H1 (cell line): ENCODE measurements at regions not wholly inside any gene's neighbourhood (a gene's known extent, or its start where the extent isn't known, plus 50 kb on each side); places are given as distances from the start of the nearest gene placed in this dataset.

Experiments
- CTCF ChIA-PET: fragments of 300-600 bp; sonication (Branson Sonifier 250); formaldehyde crosslinking; loops from one replicate; lab custom pipeline; 2021; ENCODE audit not compliant: partially characterized antibody; lab: Charles Lee
- POLR2A ChIA-PET: fragments of 300-600 bp; sonication (Branson Sonifier 250); formaldehyde crosslinking; loops from one replicate; lab custom pipeline; 2021; ENCODE audit warnings: inconsistent platforms; ENCODE audit not compliant: partially characterized antibody; lab: Charles Lee
- DNase-seq, 2 experiments: peaks; one replicate each; pipeline versions ENCODE4 v3.0.0 to v3.0.0-alpha.2; 2010 to 2022; ENCODE audit warnings: low spot score in 2 of 2, low read depth in 1 of 2, mixed read lengths in 1 of 2
- FAIRE-seq: peaks from 2 replicates; lab custom pipeline; 2011; peaks lifted over from hg19 to GRCh38; lab: Jason Lieb, UNC
- H2AFZ ChIP-seq: 2 replicates; pipeline ENCODE4 v1.8.1; 2012; ENCODE audit warnings: low read length, inconsistent platforms
- H2AK5ac ChIP-seq: 2 replicates; pipeline ENCODE4 v1.6.1; 2013; ENCODE audit warnings: low read depth, low read length
- H2BK120ac ChIP-seq: replicated peaks from 2 replicates; pipeline ENCODE3; 2013; ENCODE audit warnings: low read depth, low read length, inconsistent platforms
- H2BK12ac ChIP-seq: 2 replicates; pipeline ENCODE4 v1.6.1; 2013; ENCODE audit warnings: low read depth, low read length
- H2BK15ac ChIP-seq: 2 replicates; pipeline ENCODE4 v1.6.1; 2013; ENCODE audit warnings: low read length
- H2BK20ac ChIP-seq: 2 replicates; pipeline ENCODE4 v1.6.1; 2013; ENCODE audit warnings: low read length
- H2BK5ac ChIP-seq: 2 replicates; pipeline ENCODE4 v1.6.1; 2013; ENCODE audit warnings: low read depth, low read length
- H3K14ac ChIP-seq: 2 replicates; pipeline ENCODE4 v1.6.1; 2013; ENCODE audit warnings: inconsistent platforms; ENCODE audit not compliant: insufficient read length
- H3K18ac ChIP-seq: 2 replicates; pipeline ENCODE4 v1.6.1; 2013; ENCODE audit warnings: low read length; ENCODE audit errors: extremely low read depth
- H3K23ac ChIP-seq: 2 replicates; pipeline ENCODE4 v1.6.1; 2013; ENCODE audit warnings: inconsistent platforms; ENCODE audit not compliant: insufficient read length
- H3K23me2 ChIP-seq: 2 replicates; pipeline ENCODE4 v1.6.1; 2013; ENCODE audit warnings: low read depth, low read length
- H3K27ac ChIP-seq: 2 replicates; pipeline ENCODE4 v1.6.1; 2011; ENCODE audit warnings: low read depth, low read length, inconsistent platforms
- H3K27me3 ChIP-seq, 4 experiments: replicated peaks in 1 of 4; 1 replicate in 1 of 4; 2 replicates in 3 of 4; pipeline versions ENCODE4 v1.6.1 to v1.8.1; 2011 to 2013; ENCODE audit warnings: low read length in 3 of 4, mild to moderate bottlenecking in 3 of 4, inconsistent platforms in 2 of 4, mixed read lengths in 2 of 4, moderate library complexity in 1 of 4; ENCODE audit not compliant: control insufficient read depth in 3 of 4, insufficient read depth in 3 of 4; ENCODE audit errors: extremely low read depth in 1 of 4
- H3K36me3 ChIP-seq, 4 experiments: 2 replicates each; pipeline versions ENCODE4 v1.6.1 to v1.8.1; 2011 to 2013; ENCODE audit warnings: mild to moderate bottlenecking in 4 of 4, low read length in 3 of 4, moderate library complexity in 2 of 4, control low read depth in 1 of 4, inconsistent platforms in 1 of 4; ENCODE audit not compliant: insufficient read depth in 4 of 4, control insufficient read depth in 2 of 4
- H3K4ac ChIP-seq: replicated peaks from 2 replicates; pipeline ENCODE3; 2013; ENCODE audit warnings: low read length, low read depth, mixed read lengths, inconsistent platforms; ENCODE audit not compliant: insufficient read length
- H3K4me1 ChIP-seq, 4 experiments: replicated peaks in 1 of 4; 1 replicate in 1 of 4; 2 replicates in 3 of 4; pipeline versions ENCODE4 v1.6.1 to v1.8.1; 2011 to 2013; ENCODE audit warnings: low read length in 3 of 4, inconsistent platforms in 2 of 4, mixed read lengths in 1 of 4; ENCODE audit not compliant: insufficient read depth in 4 of 4, control insufficient read depth in 3 of 4
- H3K4me2 ChIP-seq, 2 experiments: 2 replicates each; pipeline versions ENCODE4 v1.6.1 to v1.8.1; 2011 to 2013; ENCODE audit warnings: low read depth in 2 of 2, low read length in 2 of 2, control low read depth in 1 of 2, inconsistent platforms in 1 of 2, mild to moderate bottlenecking in 1 of 2; ENCODE audit not compliant: insufficient read depth in 1 of 2
- H3K4me3 ChIP-seq, 4 experiments: fragments of 200-600, 300-600 bp in 1 of 4; sonication (generic), shearing (Covaris generic), sonication (Bioruptor Twin) in 1 of 4; 2 replicates each; pipeline versions ENCODE4 v1.5.1 to v1.8.1; 2011 to 2016; ENCODE audit warnings: low read length in 4 of 4, low read depth in 3 of 4, control low read depth in 2 of 4, inconsistent platforms in 2 of 4, mild to moderate bottlenecking in 2 of 4, mixed read lengths in 1 of 4, moderate library complexity in 1 of 4; ENCODE audit not compliant: insufficient read depth in 2 of 4; ENCODE audit errors: extremely low read depth in 1 of 4
- H3K56ac ChIP-seq: replicated peaks from 2 replicates; pipeline ENCODE3; 2013; ENCODE audit warnings: low read depth, mild to moderate bottlenecking, mixed read lengths, low read length, inconsistent platforms; ENCODE audit not compliant: insufficient read length
- H3K79me1 ChIP-seq: 2 replicates; pipeline ENCODE4 v1.6.1; 2013; ENCODE audit warnings: low read depth, low read length, control low read depth
- H3K79me2 ChIP-seq, 2 experiments: 2 replicates each; pipeline versions ENCODE4 v1.6.1 to v1.8.1; 2012 to 2013; ENCODE audit warnings: low read length in 2 of 2, mild to moderate bottlenecking in 2 of 2, inconsistent platforms in 1 of 2; ENCODE audit not compliant: insufficient read depth in 2 of 2, control insufficient read depth in 1 of 2
- H3K9ac ChIP-seq, 4 experiments: replicated peaks in 1 of 4; 1 replicate in 1 of 4; 2 replicates in 3 of 4; pipeline versions ENCODE4 v1.6.1 to v1.8.1; 2011 to 2013; ENCODE audit warnings: low read depth in 3 of 4, low read length in 3 of 4, control low read depth in 2 of 4, mild to moderate bottlenecking in 2 of 4, moderate library complexity in 2 of 4, inconsistent platforms in 1 of 4; ENCODE audit errors: extremely low read depth in 1 of 4
- H3K9me3 ChIP-seq, 2 experiments: 2 replicates each; pipeline versions ENCODE4 v1.6.1 to v1.8.1; 2012 to 2013; ENCODE audit warnings: mild to moderate bottlenecking in 2 of 2, moderate library complexity in 2 of 2, control low read depth in 1 of 2, inconsistent platforms in 1 of 2, low read depth in 1 of 2, low read length in 1 of 2, mixed read lengths in 1 of 2; ENCODE audit not compliant: insufficient read depth in 2 of 2
- H4K20me1 ChIP-seq, 2 experiments: replicated peaks in 1 of 2; 2 replicates each; pipeline versions ENCODE3 to v1.8.1; 2011 to 2013; ENCODE audit warnings: inconsistent platforms in 2 of 2, low read length in 2 of 2, mild to moderate bottlenecking in 1 of 2; ENCODE audit not compliant: insufficient read depth in 2 of 2, control insufficient read depth in 1 of 2
- H4K5ac ChIP-seq: 2 replicates; pipeline ENCODE4 v1.6.1; 2013; ENCODE audit warnings: low read length, low read depth, mixed read lengths, inconsistent platforms; ENCODE audit not compliant: insufficient read length
- H4K8ac ChIP-seq: 2 replicates; pipeline ENCODE4 v1.8.0; 2013; ENCODE audit warnings: mild to moderate bottlenecking, moderate library complexity, low read length, inconsistent platforms; ENCODE audit not compliant: insufficient read depth; ENCODE audit errors: extremely low read depth
- H4K91ac ChIP-seq: replicated peaks from 2 replicates; pipeline ENCODE3; 2013; ENCODE audit warnings: low read length, mixed read lengths, inconsistent platforms; ENCODE audit not compliant: insufficient read length
- CHD1 ChIP-seq: IDR thresholded peaks from 2 replicates; pipeline ENCODE4 v1.6.1; 2012; ENCODE audit warnings: low read depth, low read length, improper control_type of control experiment
- GTF2F1 ChIP-seq: IDR thresholded peaks from 2 replicates; pipeline ENCODE4 v1.6.1; 2012; ENCODE audit warnings: low read depth, low read length, improper control_type of control experiment, borderline replicate concordance
- MAFK ChIP-seq: IDR thresholded peaks from 2 replicates; pipeline ENCODE4 v1.6.1; 2012; ENCODE audit warnings: low read depth, mild to moderate bottlenecking, improper control_type of control experiment, low read length
- YY1 ChIP-seq: IDR thresholded peaks from 2 replicates; pipeline ENCODE4 v1.6.1; 2011; ENCODE audit warnings: low read depth, mild to moderate bottlenecking, low read length
- WGBS, 2 experiments: shearing (Covaris generic) in 1 of 2; methylation state at CpG; one replicate each; pipeline versions ENCODE4 v1.1.6 to v1.1.7; 2013 to 2015; ENCODE audit warnings: low lambda C conversion rate in 2 of 2, mixed read lengths in 2 of 2, inconsistent platforms in 1 of 2, low coverage in 1 of 2, missing lambda C conversion rate in 1 of 2; ENCODE audit not compliant: insufficient replicate concordance in 2 of 2, insufficient coverage in 1 of 2, insufficient read length in 1 of 2; ENCODE audit errors: extremely low coverage in 1 of 2, missing lambda C conversion rate in 1 of 2; 5-methylcytosine and 5-hydroxymethylcytosine counted together

- no peak overlapping the region for H2BK20ac ChIP-seq
- H3K23me2 ChIP-seq = no peaks in the 10 kb centered on the region
- H3K4me1 ChIP-seq = no peaks in the 10 kb centered on the region
- no peak overlapping the region for H3K27ac ChIP-seq
- ChIA-PET POLR2A (no interaction called here), CTCF (interaction anchor here (0.5 kb wide), 1 partner anchor 68 kb away, joined by 3 read pairs; no protein-coding TSS in a partner anchor)
- H2BK5ac ChIP-seq = no peak overlapping the region
- no peaks in the 10 kb centered on the region for H4K20me1 ChIP-seq
- H3K79me1 ChIP-seq = no peaks in the 10 kb centered on the region
- H3K56ac ChIP-seq = no peak overlapping the region
- no peak overlapping the region for H2AFZ ChIP-seq
- no peaks in the 10 kb centered on the region for H3K9me3 ChIP-seq
- H3K27me3 ChIP-seq = no peaks in the 10 kb centered on the region
- H2AK5ac ChIP-seq = no peak overlapping the region
- no peak overlapping the region for H3K23ac ChIP-seq
- no peak overlapping the region for H4K5ac ChIP-seq
- no peak overlapping the region for H2BK120ac ChIP-seq
- WGBS, 2 experiments = 90% methylated on average over 2 of the region's 4 CpGs; no CpG with 5 or more reads in 1 of the 2 experiments
- H3K4me3 ChIP-seq = no peak overlapping the region
- DNase-seq (no peak), FAIRE-seq (no peak)
- H3K9ac ChIP-seq = no peak overlapping the region
- no peak overlapping the region for H3K14ac ChIP-seq
- no peak overlapping the region for H4K8ac ChIP-seq
- TF ChIP-seq CHD1 (no peak), MAFK (no peak), YY1 (no peak), GTF2F1 (no peak)
- H4K91ac ChIP-seq = no peak overlapping the region
- no peak overlapping the region for H2BK15ac ChIP-seq
- no peak overlapping the region for H3K18ac ChIP-seq
- H2BK12ac ChIP-seq = no peak overlapping the region
- no peak overlapping the region for H3K4me2 ChIP-seq
- no peaks in the 10 kb centered on the region for H3K79me2 ChIP-seq
- no peak overlapping the region for H3K4ac ChIP-seq
- no peaks in the 10 kb centered on the region for H3K36me3 ChIP-seq
Observed at GRCh38 chrX:5145957-5146356, 1082.7 kb downstream of the NLGN4X start.
